GM12864 (cell line): ENCODE measurements at regions not wholly inside any gene's neighbourhood (a gene's known extent, or its start where the extent isn't known, plus 50 kb on each side); places are given as distances from the start of the nearest gene placed in this dataset.

ENCODE experiments used
- DNase-seq: peaks from one replicate; pipeline ENCODE4 v3.0.0-alpha.2; 2011; ENCODE audit warnings: low read depth
- H3K4me3 ChIP-seq: 2 replicates; pipeline ENCODE4 v1.5.1; 2011; ENCODE audit warnings: mild to moderate bottlenecking, low read depth, low read length, control low read depth
- TF ChIP-seq, protein P1 (sequence below): IDR thresholded peaks from 2 replicates; pipeline ENCODE4 v1.5.1; 2011; ENCODE audit warnings: low read depth, mild to moderate bottlenecking, moderate library complexity, low read length, control low read depth, inconsistent platforms; ENCODE audit errors: missing control alignments

DNA sequence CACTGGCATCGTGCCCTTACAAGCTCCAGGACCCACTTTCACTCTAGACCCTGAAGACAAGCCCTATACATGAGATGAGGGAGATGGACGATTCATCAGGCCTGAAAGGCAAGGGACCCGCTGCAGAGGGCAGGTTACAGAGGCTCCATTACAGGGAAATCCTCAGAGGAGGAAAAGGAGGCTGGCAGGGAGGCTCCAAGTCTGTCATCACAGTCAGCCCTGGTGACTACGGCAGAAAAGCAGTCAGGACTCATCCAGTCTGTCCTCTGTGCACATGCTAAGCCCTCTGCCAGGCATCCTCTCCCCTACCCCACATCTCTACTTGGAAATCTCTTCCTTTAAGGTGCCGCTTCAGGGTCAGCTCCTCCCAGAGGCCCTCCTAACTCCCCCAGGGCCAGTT is 197.7 kb upstream of the CDH5 start:
- TF ChIP-seq, protein P1, sequence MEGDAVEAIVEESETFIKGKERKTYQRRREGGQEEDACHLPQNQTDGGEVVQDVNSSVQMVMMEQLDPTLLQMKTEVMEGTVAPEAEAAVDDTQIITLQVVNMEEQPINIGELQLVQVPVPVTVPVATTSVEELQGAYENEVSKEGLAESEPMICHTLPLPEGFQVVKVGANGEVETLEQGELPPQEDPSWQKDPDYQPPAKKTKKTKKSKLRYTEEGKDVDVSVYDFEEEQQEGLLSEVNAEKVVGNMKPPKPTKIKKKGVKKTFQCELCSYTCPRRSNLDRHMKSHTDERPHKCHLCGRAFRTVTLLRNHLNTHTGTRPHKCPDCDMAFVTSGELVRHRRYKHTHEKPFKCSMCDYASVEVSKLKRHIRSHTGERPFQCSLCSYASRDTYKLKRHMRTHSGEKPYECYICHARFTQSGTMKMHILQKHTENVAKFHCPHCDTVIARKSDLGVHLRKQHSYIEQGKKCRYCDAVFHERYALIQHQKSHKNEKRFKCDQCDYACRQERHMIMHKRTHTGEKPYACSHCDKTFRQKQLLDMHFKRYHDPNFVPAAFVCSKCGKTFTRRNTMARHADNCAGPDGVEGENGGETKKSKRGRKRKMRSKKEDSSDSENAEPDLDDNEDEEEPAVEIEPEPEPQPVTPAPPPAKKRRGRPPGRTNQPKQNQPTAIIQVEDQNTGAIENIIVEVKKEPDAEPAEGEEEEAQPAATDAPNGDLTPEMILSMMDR = no peak
- H3K4me3 ChIP-seq = no peak overlapping the region
- no peak for DNase-seq

DNA sequence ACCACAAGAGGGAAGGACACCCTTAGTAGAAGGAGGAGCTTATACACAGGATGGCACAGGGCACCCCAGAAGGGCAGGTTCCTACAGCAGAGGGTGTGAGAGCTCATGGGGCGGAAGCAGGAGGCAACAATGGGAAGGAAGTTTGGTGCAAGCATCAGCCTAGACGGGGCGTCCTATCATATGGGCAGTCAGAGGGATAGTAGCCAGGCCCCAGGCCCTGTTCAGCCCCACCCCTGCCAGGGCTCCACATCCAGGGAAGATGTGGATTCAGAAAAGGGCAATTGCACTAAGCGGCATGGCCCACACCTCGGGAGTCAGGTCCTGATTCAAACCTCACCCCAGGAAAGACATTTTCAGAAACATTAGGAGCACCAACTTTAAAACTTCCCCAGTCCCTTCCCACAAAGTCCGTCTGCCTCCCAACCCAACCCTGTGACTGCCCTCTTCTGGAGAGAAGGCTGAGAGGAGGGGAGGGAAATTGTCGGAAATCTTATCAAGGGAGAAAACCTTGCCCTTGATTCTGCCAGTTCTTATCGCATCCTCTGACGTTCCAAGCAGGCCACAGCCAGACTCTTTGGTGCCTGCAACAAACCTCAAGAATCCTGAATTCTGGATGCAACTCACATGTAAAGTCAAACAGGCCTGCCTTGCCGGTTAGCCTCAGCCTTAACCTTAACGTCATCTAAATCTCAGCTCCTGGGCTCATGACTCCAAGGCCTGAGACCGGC is 198.8 kb upstream of the CDH5 start:
- DNase-seq = no peak
- no peak overlapping the region for H3K4me3 ChIP-seq
- TF ChIP-seq, protein P1 = no peak

DNA sequence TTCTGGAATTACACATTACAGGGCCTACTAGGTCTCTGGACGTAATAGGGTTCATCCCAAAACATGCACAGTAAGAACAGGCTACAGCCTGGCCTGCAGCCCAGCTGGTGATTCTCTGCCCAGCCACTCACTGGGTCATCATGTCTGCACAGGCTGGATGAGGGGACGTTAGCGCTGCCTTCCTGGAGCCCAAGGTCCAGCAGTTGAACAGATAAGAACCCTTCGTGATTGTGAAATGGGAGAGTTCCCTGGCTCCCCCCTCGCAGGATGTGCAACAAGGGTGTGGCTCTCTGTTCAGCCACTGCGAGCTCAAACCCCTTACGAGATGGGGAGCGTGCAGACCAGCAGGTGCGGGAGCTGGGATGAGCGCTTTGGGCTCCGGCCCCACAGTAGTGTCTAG is 200.0 kb upstream of the CDH5 start:
- H3K4me3 ChIP-seq = no peak overlapping the region
- TF ChIP-seq, protein P1 = no peak
- DNase-seq = no peak

DNA sequence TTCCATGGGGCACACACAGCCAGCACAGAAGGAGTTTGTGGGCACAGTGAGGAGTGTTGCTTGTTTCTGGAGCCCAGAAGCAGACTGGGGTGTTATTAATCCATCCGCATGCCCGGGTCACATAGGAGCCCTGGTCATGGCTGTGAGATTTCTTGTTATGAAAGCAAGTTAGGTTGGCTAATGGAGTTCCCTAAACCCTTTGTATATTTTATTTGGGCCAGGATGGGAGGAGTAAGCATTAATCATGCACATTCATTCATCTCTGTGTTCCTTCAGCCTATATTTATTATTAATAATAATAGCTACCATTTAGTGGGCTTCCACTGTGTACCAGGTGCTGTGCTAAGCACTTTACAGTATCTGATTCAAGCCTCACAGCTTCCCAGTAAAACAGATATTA is 200.6 kb upstream of the CDH5 start:
- DNase-seq = no peak
- TF ChIP-seq, protein P1 = no peak
- H3K4me3 ChIP-seq = no peak overlapping the region

DNA sequence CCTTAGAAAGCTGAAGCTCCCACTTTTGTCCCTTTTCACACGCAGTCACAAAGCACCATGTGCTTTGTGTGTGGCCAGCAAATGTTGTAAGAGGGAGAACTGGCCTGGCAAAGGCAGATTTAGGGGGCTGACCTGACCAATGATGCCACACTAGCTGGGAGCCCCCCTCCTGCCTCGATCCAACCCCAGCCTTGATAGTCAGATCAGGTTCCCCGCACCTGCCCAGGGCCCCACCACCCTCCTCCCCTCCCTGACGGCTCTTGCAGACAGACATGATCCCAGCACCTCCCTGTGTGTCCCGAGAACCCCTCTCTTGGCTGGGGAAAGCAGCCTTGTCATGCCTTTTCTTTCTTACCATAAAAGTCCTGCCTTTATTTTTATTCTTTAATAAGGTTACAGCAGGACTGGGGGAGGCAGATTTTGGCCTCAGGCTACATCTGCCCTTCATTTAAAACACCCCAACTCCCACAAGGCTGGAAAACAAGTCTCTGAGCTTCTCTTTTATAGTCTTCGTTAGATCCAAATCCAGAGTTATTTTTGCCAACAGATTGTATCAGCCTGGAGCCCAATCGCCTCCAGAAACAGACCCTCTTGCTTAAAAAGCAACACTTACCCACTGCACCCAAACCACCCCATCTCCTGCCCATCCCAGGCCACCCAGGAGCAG is 201.8 kb upstream of the CDH5 start:
- no peak overlapping the region for H3K4me3 ChIP-seq
- TF ChIP-seq, protein P1 = no peak
- no peak for DNase-seq

DNA sequence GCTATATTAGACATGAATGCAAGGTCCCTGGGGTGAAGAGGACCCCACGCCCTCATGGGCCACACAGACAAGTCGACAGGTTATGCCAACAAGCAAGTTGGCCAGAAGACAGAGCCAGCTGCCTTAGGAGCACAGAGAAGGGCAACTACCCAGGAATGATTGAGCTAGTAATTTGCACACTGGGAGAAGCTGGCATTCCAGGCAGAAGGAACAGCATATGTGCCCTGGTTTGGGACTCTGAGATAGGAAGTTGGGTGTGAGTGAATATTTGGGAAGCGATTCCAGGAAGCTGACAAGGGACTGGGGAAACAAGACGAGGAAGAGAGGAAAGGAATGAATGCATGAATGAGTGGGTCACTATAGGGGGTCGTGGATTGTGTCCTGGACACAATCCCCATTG is 203.7 kb upstream of the CDH5 start:
- DNase-seq = no peak
- TF ChIP-seq, protein P1 = no peak
- no peak overlapping the region for H3K4me3 ChIP-seq

DNA sequence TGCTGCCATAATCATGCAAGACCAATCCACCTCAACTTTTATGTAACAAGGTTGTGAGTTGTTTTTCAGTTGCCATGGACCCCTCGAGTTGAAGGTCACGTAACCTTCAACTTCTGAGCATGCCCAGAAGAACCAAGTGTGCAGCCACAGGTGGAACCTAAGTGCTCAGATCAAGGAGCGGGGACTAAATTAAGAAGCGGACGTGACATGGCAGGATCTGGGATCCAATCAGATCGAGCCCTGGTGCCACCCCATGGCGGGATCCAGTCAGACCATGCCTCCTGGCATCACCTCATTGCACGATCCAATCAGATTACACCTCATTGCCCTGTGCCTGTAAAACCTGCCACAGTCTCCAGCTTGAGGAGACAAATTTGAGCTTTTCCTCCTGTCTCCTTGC is 204.5 kb upstream of the CDH5 start:
- H3K4me3 ChIP-seq = no peak overlapping the region
- no peak for DNase-seq
- TF ChIP-seq, protein P1 = no peak
